BJ (cell line): ENCODE measurements at regions not wholly inside any gene's neighbourhood (a gene's known extent, or its start where the extent isn't known, plus 50 kb on each side); places are given as distances from the start of the nearest gene placed in this dataset.
"Not testable (repeated sequence)": the region's sequence is repeated elsewhere in the genome, so short reads cannot be mapped to it uniquely, and the experiment has no call there.

Experiments
- CTCF ChIA-PET: fragments of 350-600 bp; formaldehyde crosslinking; extraction: SDS; loops from one replicate; lab custom pipeline; 2021; ENCODE audit warnings: antibody characterized with exemption, inconsistent platforms; lab: Yijun Ruan, JAX
- POLR2A ChIA-PET: fragments of 300-600 bp; sonication (Branson Sonifier 250); formaldehyde crosslinking; extraction: SDS; loops from one replicate; lab custom pipeline; 2021; ENCODE audit warnings: antibody characterized with exemption; lab: Charles Lee
- DNase-seq: peaks from one replicate; pipeline ENCODE4 v3.0.0-alpha.2; 2011; ENCODE audit warnings: low read depth
- H3K27me3 ChIP-seq: 2 replicates; pipeline ENCODE4 v1.6.0; 2011; ENCODE audit warnings: low read length; ENCODE audit not compliant: control insufficient read depth, insufficient read depth
- H3K36me3 ChIP-seq: 2 replicates; pipeline ENCODE4 v1.5.1; 2011; ENCODE audit warnings: low read length; ENCODE audit not compliant: control insufficient read depth, insufficient read depth
- H3K4me3 ChIP-seq: 2 replicates; pipeline ENCODE4 v1.5.1; 2011; ENCODE audit warnings: low read depth, mild to moderate bottlenecking, control low read depth, low read length
- CTCF ChIP-seq: IDR thresholded peaks from 2 replicates; pipeline ENCODE4 v1.5.1; 2011; ENCODE audit warnings: low read depth, mild to moderate bottlenecking, control low read depth, inconsistent platforms, low read length, moderate library complexity; ENCODE audit not compliant: insufficient read depth

- TF ChIP-seq CTCF, result no peak
- no peak overlapping the region for H3K4me3 ChIP-seq
- DNase-seq, result no peak
- POLR2A ChIA-PET, result no interaction called here
- CTCF ChIA-PET, result no interaction called here
- no peaks in the 10 kb centered on the region for H3K36me3 ChIP-seq
- no peaks in the 10 kb centered on the region for H3K27me3 ChIP-seq
These were observed 926.6 kb downstream of the STIM2 start for GRCh38 chr4:27787195-27787594.

GRCh38 chr4:27789773-27790172 lies 929.1 kb downstream of the STIM2 start:
- DNase-seq, result no peak
- CTCF ChIA-PET, result no interaction called here
- POLR2A ChIA-PET, result no interaction called here
- no peak for TF ChIP-seq CTCF
- Histone ChIP-seq H3K4me3 (no peak overlapping the region), H3K27me3 (no peaks in the 10 kb centered on the region), H3K36me3 (no peaks in the 10 kb centered on the region)

GRCh38 chr4:27790911-27791310 lies 930.3 kb downstream of the STIM2 start:
- ChIA-PET POLR2A (no interaction called here), CTCF (no interaction called here)
- DNase-seq, result no peak
- Histone ChIP-seq H3K27me3 (no peaks in the 10 kb centered on the region), H3K4me3 (no peak overlapping the region), H3K36me3 (no peaks in the 10 kb centered on the region)
- TF ChIP-seq CTCF, result no peak

GRCh38 chr4:27791640-27792039 lies 931.0 kb downstream of the STIM2 start:
- Histone ChIP-seq H3K4me3 (no peak overlapping the region), H3K27me3 (no peaks in the 10 kb centered on the region), H3K36me3 (no peaks in the 10 kb centered on the region)
- no peak for TF ChIP-seq CTCF
- DNase-seq, result no peak
- CTCF ChIA-PET, result no interaction called here
- POLR2A ChIA-PET, result no interaction called here

GRCh38 chr4:27807207-27807606 lies 946.6 kb downstream of the STIM2 start:
- H3K36me3 ChIP-seq, result no peaks in the 10 kb centered on the region
- no peaks in the 10 kb centered on the region for H3K27me3 ChIP-seq
- CTCF ChIA-PET, result no interaction called here
- no peak overlapping the region for H3K4me3 ChIP-seq
- no peak for DNase-seq
- POLR2A ChIA-PET, result no interaction called here
- no peak for TF ChIP-seq CTCF

GRCh38 chr4:27811948-27812347 lies 951.3 kb downstream of the STIM2 start:
- H3K27me3 ChIP-seq, result no peaks in the 10 kb centered on the region
- no peaks in the 10 kb centered on the region for H3K36me3 ChIP-seq
- no peak overlapping the region for H3K4me3 ChIP-seq
- CTCF ChIA-PET, result no interaction called here
- no peak for DNase-seq
- no peak for TF ChIP-seq CTCF
- POLR2A ChIA-PET, result no interaction called here

GRCh38 chr4:27813226-27813625 lies 952.6 kb downstream of the STIM2 start:
- H3K27me3 ChIP-seq, H3K4me3 ChIP-seq, POLR2A ChIA-PET, H3K36me3 ChIP-seq, DNase-seq, CTCF ChIA-PET: not testable (repeated sequence)

- CTCF ChIA-PET, H3K36me3 ChIP-seq, H3K27me3 ChIP-seq, H3K4me3 ChIP-seq, POLR2A ChIA-PET, DNase-seq: not testable (repeated sequence)
These were observed 953.2 kb downstream of the STIM2 start for GRCh38 chr4:27813699-27814425.
